ENCODE measurements at regions not wholly inside any gene's neighbourhood (a gene's known extent, or its start where the extent isn't known, plus 50 kb on each side); places are given as distances from the start of the nearest gene placed in this dataset.
A peak's percentile ranks its signal among the peaks of the same experiment; 100 is the strongest.

DNA sequence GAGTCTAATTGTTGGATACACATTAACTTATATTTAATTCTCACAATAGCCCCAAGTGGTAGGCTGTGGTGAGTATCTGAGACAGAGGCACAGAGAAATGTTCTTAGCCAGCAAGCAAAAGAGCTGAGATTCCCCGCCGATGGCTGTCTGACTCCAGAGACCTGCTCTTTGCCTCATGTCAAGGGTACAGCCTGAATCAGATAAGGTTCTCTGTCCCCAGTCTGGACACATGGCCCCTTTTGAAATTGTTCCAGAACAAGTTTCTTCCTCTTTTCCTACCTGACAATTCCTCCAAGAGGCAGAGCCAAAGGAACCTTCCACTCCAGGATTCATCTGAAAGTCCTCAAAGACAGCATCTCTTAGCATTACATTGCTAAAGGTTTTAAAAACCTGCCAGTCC lies 512.9 kb upstream of the TNP1 start:
- no peak for DNase-seq
- Histone ChIP-seq H3K4me1 (replicated peaks; ENCODE audit: insufficient read depth) (peaks cover 29% of the 10 kb centered on the region), H3K27ac (no peak overlapping the region), H3K9me3 (ENCODE audit: insufficient read depth, low read depth) (no peaks in the 10 kb centered on the region; the same call in 1 of the 2 replicates), H3K79me2 (ENCODE audit: low read depth) (no peaks in the 10 kb centered on the region), H2AFZ (no peak overlapping the region), H3K4me2 (no peak overlapping the region), H3F3A (ENCODE audit: insufficient read depth, low read depth) (peaks cover 27% of the 10 kb centered on the region), H3K27me3 (ENCODE audit: insufficient read depth, low read depth) (no peaks in the 10 kb centered on the region), H3K36me3 (ENCODE audit: low read depth) (no peaks in the 10 kb centered on the region), H3K4me3 (no peak overlapping the region), H4K20me1 (ENCODE audit: insufficient read depth) (no peaks in the 10 kb centered on the region), H3K9me2 (ENCODE audit: insufficient read depth) (no peaks in the 10 kb centered on the region; the same call in 1 of the 2 replicates)
- no TSS peak for BruUV-seq (replicated peaks)
- POLR2A ChIA-PET (ENCODE audit: unreplicated experiment), result no interaction called here
- TF ChIP-seq EZH2 (IDR thresholded peaks at IDR 0.05; ENCODE audit: low read depth) (no peak), CTCF (conservative IDR thresholded peaks at IDR 0.05) (no peak)
- CTCF ChIA-PET, result no interaction called here
- intact Hi-C loops (cut with micrococcal nuclease; ENCODE audit: unreplicated experiment), result loop anchor here (5.0 kb wide), 1 partner anchor 340 kb away; no protein-coding TSS in a partner anchor

DNA sequence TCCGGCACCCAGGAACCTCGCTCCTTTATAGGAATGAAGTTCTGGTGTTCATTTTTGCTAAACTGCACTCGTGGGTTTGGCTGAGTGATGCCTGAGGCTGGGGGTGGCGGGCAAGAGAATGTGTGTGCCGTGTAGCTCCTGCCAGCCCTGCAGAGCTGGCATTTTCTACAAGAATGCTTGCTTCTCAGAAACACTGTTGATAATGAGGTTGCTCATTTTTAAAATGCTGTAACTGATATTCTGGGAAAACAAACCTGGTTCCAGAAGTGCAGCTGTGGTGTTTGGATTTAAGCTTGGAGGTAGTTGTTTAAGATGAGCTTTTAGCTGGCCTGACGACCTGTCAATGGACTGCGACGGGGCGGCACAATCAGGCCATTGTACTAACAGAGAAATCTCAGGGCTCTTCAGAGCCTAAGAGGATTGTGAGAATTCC lies 511.9 kb upstream of the TNP1 start:
- Histone ChIP-seq H3K27ac (no peak overlapping the region), H3K9me2 (ENCODE audit: insufficient read depth) (no peaks in the 10 kb centered on the region), H3K79me2 (ENCODE audit: low read depth) (no peaks in the 10 kb centered on the region), H3K27me3 (ENCODE audit: insufficient read depth, low read depth) (no peaks in the 10 kb centered on the region), H3F3A (ENCODE audit: insufficient read depth, low read depth) (peaks cover 37% of the 10 kb centered on the region), H3K36me3 (ENCODE audit: low read depth) (no peaks in the 10 kb centered on the region), H3K4me1 (replicated peaks; ENCODE audit: insufficient read depth) (peaks cover 39% of the 10 kb centered on the region), H3K4me3 (no peak overlapping the region), H3K9me3 (ENCODE audit: insufficient read depth, low read depth) (no peaks in the 10 kb centered on the region; the same call in 1 of the 2 replicates), H4K20me1 (ENCODE audit: insufficient read depth) (no peaks in the 10 kb centered on the region), H3K4me2 (no peak overlapping the region), H2AFZ (no peak overlapping the region)
- no peak for DNase-seq
- ChIA-PET POLR2A (ENCODE audit: unreplicated experiment) (no interaction called here), CTCF (no interaction called here)
- TF ChIP-seq CTCF (conservative IDR thresholded peaks at IDR 0.05) (no peak), EZH2 (IDR thresholded peaks at IDR 0.05; ENCODE audit: low read depth) (no peak)
- intact Hi-C loops (cut with micrococcal nuclease; ENCODE audit: unreplicated experiment), result loop anchor here (5.0 kb wide), 1 partner anchor 341 kb away; no protein-coding TSS in a partner anchor
- no TSS peak for BruUV-seq (replicated peaks)

GRCh38 chr2:217370391-217370790 lies 510.5 kb upstream of the TNP1 start:
- Histone ChIP-seq H3K27me3 (ENCODE audit: insufficient read depth, low read depth) (no peaks in the 10 kb centered on the region), H3K36me3 (ENCODE audit: low read depth) (no peaks in the 10 kb centered on the region), H3K4me1 (replicated peaks; ENCODE audit: insufficient read depth) (peaks cover 53% of the 10 kb centered on the region), H4K20me1 (ENCODE audit: insufficient read depth) (no peaks in the 10 kb centered on the region), H3F3A (ENCODE audit: insufficient read depth, low read depth) (peaks cover 49% of the 10 kb centered on the region), H3K4me2 (no peak overlapping the region), H3K4me3 (no peak overlapping the region), H3K9me2 (ENCODE audit: insufficient read depth) (no peaks in the 10 kb centered on the region), H2AFZ (no peak overlapping the region), H3K9me3 (ENCODE audit: insufficient read depth, low read depth) (no peaks in the 10 kb centered on the region; the same call in 1 of the 2 replicates), H3K27ac (no peak overlapping the region), H3K79me2 (ENCODE audit: low read depth) (no peaks in the 10 kb centered on the region)
- intact Hi-C loops (cut with micrococcal nuclease; ENCODE audit: unreplicated experiment), result loop anchor here (1.0 to 5.0 kb wide), 2 partner anchors 140 to 342 kb away; no protein-coding TSS in a partner anchor
- DNase-seq, result peak; percentile 32 to 79
- ChIA-PET CTCF (interaction anchor here (0.6 to 1.5 kb wide), 4 partner anchors 18 to 204 kb away, joined by 3 to 4 read pairs (median 4); no protein-coding TSS in a partner anchor), POLR2A (ENCODE audit: unreplicated experiment) (interaction anchor here (0.6 kb wide), 1 partner anchor 608 kb away, joined by 5 read pairs; no protein-coding TSS in a partner anchor)
- TF ChIP-seq EZH2 (IDR thresholded peaks at IDR 0.05; ENCODE audit: low read depth), result no peak
- no peak for TF ChIP-seq CTCF (conservative IDR thresholded peaks at IDR 0.05)
- no TSS peak for BruUV-seq (replicated peaks)

All from PC-9 (cell line).